LNCAP (cell line): ENCODE measurements at regions not wholly inside any gene's neighbourhood (a gene's known extent, or its start where the extent isn't known, plus 50 kb on each side); places are given as distances from the start of the nearest gene placed in this dataset.

Experiments used
- TF ChIP-seq, protein P1 (sequence below): fragments of 450-650 bp; IDR thresholded peaks from 2 replicates; pipeline ENCODE4 v1.5.1; 2017; ENCODE audit warnings: mild to moderate bottlenecking

DNA sequence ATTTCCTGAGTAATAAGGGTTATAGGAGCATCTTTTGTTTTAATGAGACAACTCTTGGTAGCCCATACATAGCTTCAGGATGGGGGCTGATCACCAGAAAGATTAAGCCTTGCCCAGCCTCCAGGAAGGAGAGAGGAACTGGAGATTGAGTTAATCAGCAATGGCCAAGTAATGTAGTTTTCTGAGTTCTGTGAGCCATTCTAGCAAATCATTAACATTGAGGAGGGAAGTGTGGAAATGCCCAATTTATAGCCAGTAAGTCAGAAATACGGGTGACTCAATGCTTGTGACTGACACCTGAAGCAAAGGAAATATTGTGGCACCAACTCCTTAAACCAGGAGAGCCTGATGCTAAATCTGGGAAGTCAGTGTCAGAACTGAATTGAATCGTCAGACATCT is 205.1 kb upstream of the SRD5A2 start:
- TF ChIP-seq, protein P1, sequence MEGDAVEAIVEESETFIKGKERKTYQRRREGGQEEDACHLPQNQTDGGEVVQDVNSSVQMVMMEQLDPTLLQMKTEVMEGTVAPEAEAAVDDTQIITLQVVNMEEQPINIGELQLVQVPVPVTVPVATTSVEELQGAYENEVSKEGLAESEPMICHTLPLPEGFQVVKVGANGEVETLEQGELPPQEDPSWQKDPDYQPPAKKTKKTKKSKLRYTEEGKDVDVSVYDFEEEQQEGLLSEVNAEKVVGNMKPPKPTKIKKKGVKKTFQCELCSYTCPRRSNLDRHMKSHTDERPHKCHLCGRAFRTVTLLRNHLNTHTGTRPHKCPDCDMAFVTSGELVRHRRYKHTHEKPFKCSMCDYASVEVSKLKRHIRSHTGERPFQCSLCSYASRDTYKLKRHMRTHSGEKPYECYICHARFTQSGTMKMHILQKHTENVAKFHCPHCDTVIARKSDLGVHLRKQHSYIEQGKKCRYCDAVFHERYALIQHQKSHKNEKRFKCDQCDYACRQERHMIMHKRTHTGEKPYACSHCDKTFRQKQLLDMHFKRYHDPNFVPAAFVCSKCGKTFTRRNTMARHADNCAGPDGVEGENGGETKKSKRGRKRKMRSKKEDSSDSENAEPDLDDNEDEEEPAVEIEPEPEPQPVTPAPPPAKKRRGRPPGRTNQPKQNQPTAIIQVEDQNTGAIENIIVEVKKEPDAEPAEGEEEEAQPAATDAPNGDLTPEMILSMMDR = no peak

DNA sequence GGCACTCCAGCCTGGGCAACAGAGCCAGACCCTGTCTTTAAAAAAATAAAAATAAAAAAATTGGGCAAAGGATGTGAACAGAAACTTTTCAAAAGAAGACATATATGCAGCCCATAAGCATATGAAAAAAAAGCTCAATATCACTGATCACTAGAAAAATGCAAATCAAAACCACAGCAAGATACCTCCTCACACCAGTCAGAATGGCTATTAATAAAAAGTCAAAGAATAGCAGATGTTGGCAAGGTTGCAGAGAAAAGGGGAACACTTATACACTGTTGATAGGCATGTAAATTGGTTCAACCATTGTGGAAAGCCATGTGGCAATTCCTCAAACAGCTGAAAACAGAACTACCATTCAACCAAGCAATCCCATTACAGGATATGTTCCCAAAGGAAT is 204.1 kb upstream of the SRD5A2 start:
- TF ChIP-seq, protein P1 = no peak

DNA sequence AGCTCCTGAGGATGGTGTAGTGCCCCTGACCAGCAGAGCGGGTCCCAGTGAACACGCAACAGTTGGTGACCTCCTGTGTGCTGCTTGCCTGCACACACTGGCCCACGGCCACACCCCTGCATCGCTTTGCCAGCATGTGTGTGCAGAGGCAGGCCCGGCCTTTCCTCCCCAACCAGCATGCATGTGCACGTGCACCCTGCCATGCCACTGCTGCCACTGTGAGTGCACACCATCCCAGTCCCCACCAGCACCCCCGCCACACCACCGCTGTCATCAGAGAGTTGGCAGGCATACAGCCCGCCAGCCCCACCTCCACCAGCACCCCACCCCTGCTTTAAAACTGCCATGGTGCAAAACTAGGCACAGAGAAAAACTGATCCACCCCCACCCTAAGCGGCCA is 197.4 kb upstream of the SRD5A2 start:
- TF ChIP-seq, protein P1 = no peak

DNA sequence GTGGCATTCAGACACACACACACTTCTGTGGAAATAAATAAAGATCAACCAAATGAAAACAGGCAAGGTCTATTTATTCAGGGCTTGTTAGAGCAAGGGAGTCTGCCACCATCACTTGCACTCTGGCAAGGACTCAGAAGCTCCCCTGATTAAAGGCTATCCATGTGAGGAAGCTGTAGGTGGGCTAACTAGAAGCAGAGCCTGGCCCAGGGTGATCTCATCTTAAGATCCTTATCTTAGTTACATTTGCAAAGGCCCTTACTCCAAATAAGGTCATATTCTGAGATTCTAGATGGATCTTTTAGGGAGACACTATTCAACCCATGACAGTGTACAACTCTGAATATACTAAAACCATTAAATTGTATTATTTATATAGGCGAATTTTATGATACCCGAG is 190.0 kb upstream of the SRD5A2 start:
- TF ChIP-seq, protein P1 = no peak

DNA sequence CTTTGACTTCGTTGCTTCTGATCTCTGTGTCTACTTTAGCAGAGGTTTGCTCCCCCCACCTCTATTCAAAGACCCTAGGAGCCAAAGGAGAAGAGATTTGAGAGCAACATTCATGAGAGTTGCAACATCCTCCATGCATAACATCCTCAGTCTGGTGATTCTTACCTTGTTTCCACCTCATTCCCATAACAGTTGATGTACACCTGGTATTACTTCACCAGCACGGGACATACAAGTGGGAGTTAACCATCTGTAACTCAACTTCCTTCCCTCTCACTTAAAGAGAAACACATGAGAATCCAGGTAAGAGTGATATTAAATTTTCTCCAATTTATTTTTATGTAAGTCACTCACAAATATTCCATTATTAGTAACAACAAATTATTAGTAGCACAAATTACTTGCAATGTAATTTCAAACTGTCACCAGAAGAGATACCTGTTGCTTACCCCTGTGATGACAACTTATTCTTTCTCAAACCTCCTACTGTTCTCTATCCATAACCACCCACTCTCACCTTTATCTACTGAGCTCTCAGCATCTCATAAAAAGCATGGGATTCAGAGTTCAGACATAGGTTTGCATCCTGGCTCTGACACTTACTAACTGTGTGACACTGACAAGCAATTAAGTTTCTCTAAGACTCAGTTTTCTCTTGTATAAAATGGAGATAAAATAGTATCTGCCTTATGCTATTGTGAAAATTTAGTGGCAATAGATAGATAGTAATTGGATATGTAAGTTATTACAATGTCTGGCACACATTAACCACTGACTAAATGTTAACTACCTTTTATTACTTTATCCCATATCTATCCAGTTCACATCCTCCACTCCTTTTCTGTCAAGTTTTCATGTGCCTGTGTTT is 184.6 kb upstream of the SRD5A2 start:
- TF ChIP-seq, protein P1 = no peak

DNA sequence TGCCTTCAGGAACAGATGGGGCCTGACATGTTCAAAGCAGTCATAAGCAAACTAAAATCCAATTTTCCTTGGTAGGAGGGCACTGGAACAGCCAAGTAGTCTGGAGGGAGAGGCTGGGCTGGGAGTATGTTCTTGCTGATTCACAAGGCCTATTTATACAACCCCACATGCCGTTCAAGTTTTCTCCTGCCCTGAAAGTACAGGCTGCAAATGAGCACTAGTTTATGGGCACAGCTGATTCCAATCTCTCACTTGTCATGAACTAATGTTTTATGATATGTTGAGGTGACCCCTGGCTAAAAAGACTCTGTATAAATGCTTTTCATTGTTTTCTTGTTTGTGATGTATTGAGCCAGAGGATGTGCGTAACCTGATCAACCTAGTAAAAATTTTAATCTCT is 183.4 kb upstream of the SRD5A2 start:
- TF ChIP-seq, protein P1 = no peak

DNA sequence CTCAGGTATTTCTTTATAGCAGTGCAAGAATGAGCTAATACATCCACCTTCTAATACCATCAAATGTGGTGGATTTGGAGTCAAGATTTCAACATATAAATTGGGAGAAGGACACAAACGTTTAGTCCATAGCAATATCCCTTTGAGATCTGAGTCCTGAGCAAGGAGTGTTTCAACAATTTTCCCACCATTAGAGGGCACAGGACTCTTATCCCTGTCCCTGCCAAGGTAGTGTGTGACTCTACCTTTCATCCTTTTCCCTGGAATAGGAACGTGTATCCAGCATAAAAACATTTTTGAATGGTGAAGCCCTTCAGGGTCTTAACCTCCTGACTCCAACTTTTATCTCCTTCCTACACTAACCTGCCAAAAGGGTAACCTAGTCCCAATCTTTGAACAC is 181.3 kb upstream of the SRD5A2 start:
- TF ChIP-seq, protein P1 = no peak
